Omental fat pad (tissue), 3 donors: ENCODE measurements at regions not wholly inside any gene's neighbourhood (a gene's known extent, or its start where the extent isn't known, plus 50 kb on each side); places are given as distances from the start of the nearest gene placed in this dataset.

Experiments
- ATAC-seq: fragments of 150-250 bp; one replicate; pipeline ENCODE4 v1.9.1; 2016; ENCODE audit warnings: mild to moderate bottlenecking, moderate library complexity; ENCODE audit not compliant: low FRiP score
- DNase-seq: peaks from one replicate; pipeline ENCODE4 v3.0.0-alpha.2; 2019; ENCODE audit warnings: low spot score
- CTCF ChIP-seq, 3 donors: fragments of 450-650 bp; IDR thresholded peaks; one replicate each; pipeline ENCODE4 v1.5.1; 2016 to 2017; ENCODE audit warnings: antibody characterized with exemption in 3 of 3, mild to moderate bottlenecking in 3 of 3, moderate library complexity in 2 of 3

DNA sequence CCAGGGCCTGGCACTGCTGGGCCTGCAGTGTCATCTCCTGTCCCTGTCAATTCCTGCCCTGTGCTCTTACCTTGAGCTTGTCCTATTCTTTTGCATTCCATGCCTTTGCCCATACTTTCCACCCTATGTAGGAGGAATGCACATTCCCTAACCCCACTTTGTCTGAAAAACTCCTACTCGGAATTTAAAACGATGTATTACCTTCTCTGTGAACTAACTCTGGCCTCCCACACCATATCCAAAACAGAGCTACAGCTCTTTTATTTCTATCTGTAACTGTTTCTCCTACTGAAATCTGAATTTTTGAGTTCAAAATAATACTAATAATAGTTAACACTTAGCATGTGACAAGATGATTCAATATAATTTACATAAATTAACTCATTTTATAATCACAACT lies 353.7 kb downstream of the FRK start:
- TF ChIP-seq CTCF (IDR thresholded peaks at IDR 0.05) = no peak
- no peak for DNase-seq
- ATAC-seq = no peak

GRCh38 chr6:115706324-115706723 lies 354.4 kb downstream of the FRK start:
- DNase-seq = no peak
- ATAC-seq = no peak
- TF ChIP-seq CTCF (IDR thresholded peaks at IDR 0.05) = no peak

- ATAC-seq = no peak
- DNase-seq = no peak
- TF ChIP-seq CTCF (IDR thresholded peaks at IDR 0.05) = no peak
Measured at GRCh38 chr6:115704028-115704427, 356.7 kb downstream of the FRK start.

GRCh38 chr6:115691433-115691832 lies 369.3 kb downstream of the FRK start:
- TF ChIP-seq CTCF (IDR thresholded peaks at IDR 0.05) = no peak
- DNase-seq = no peak
- ATAC-seq = no peak

- no peak for ATAC-seq
- no peak for DNase-seq
- TF ChIP-seq CTCF (IDR thresholded peaks at IDR 0.05) = no peak
Measured at GRCh38 chr6:115690854-115691253, 369.8 kb downstream of the FRK start.

- no peak for DNase-seq
- ATAC-seq = no peak
- no peak for TF ChIP-seq CTCF (IDR thresholded peaks at IDR 0.05)
Measured at GRCh38 chr6:115681978-115682775, 378.5 kb downstream of the FRK start.

DNA sequence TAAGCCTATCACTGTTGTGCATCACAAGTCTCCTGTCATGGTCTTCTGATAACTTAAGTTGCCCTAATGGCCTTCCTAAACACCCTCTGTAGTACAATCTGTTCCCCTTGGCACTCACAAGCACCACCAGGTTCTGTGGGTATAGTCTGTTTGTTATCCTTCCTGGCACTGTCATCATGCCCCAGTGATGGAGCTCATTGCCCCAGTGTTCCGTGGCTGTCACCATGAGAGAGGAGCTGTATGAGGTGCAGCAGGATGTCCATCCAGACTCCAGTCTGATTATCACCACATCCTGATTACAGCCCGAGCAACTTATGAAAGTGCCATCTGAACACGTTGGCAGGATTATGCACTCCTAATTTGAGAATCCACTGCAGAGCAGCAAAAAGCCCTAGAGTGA lies 380.1 kb downstream of the FRK start:
- DNase-seq (no peak), ATAC-seq (no peak)
- TF ChIP-seq CTCF (IDR thresholded peaks at IDR 0.05) = no peak
